GM18505 (cell line): ENCODE measurements at regions not wholly inside any gene's neighbourhood (a gene's known extent, or its start where the extent isn't known, plus 50 kb on each side); places are given as distances from the start of the nearest gene placed in this dataset.

ENCODE experiments used
- ATAC-seq: cut with Tn5 transposase; IDR thresholded peaks from one replicate; pipeline ENCODE4 v1.9.1; 2021; ENCODE audit not compliant: unreplicated experiment
- POLR2A ChIP-seq: IDR thresholded peaks from 4 replicates; pipeline ENCODE4 v1.6.1; 2011; ENCODE audit warnings: borderline replicate concordance; ENCODE audit not compliant: insufficient read depth, insufficient read length; ENCODE audit errors: extremely low read depth

GRCh38 chr16:61596655-61597054, 439.6 kb downstream of the CDH8 start:
- TF ChIP-seq POLR2A = no peak
- ATAC-seq = no peak

GRCh38 chr16:61595605-61596004, 440.6 kb downstream of the CDH8 start:
- ATAC-seq = no peak
- TF ChIP-seq POLR2A = no peak

GRCh38 chr16:61590577-61590976, 445.7 kb downstream of the CDH8 start:
- TF ChIP-seq POLR2A = no peak
- no peak for ATAC-seq

- no peak for TF ChIP-seq POLR2A
- ATAC-seq = no peak
These were observed 448.7 kb downstream of the CDH8 start for GRCh38 chr16:61587526-61587925.

GRCh38 chr16:61581417-61582046, 454.7 kb downstream of the CDH8 start:
- ATAC-seq = no peak

GRCh38 chr16:61580579-61580978, 455.7 kb downstream of the CDH8 start:
- no peak for TF ChIP-seq POLR2A
- ATAC-seq = no peak

More at GRCh38 chr16:61581417-61582046, 454.7 kb downstream of the CDH8 start:
- TF ChIP-seq POLR2A = no peak

GRCh38 chr16:61579195-61579594, 457.0 kb downstream of the CDH8 start:
- TF ChIP-seq POLR2A = no peak
- ATAC-seq = no peak

GRCh38 chr16:61576476-61576875, 459.8 kb downstream of the CDH8 start:
- no peak for TF ChIP-seq POLR2A
- ATAC-seq = no peak

- TF ChIP-seq POLR2A = no peak
- ATAC-seq = no peak
These were observed 460.6 kb downstream of the CDH8 start for GRCh38 chr16:61575617-61576016.

- TF ChIP-seq POLR2A = no peak
These were observed 467.2 kb downstream of the CDH8 start for GRCh38 chr16:61569028-61569427.

GRCh38 chr16:61564716-61565115, 471.5 kb downstream of the CDH8 start:
- no peak for TF ChIP-seq POLR2A
- no peak for ATAC-seq

More at GRCh38 chr16:61569028-61569427, 467.2 kb downstream of the CDH8 start:
- no peak for ATAC-seq

- no peak for ATAC-seq
- TF ChIP-seq POLR2A = no peak
These were observed 480.4 kb downstream of the CDH8 start for GRCh38 chr16:61555718-61556441.

- no peak for TF ChIP-seq POLR2A
- no peak for ATAC-seq
These were observed 486.9 kb downstream of the CDH8 start for GRCh38 chr16:61549327-61549726.

GRCh38 chr16:61547626-61548025, 488.6 kb downstream of the CDH8 start:
- ATAC-seq = no peak
- no peak for TF ChIP-seq POLR2A
